Left lung (tissue), 4 donors: ENCODE measurements at regions not wholly inside any gene's neighbourhood (a gene's known extent, or its start where the extent isn't known, plus 50 kb on each side); places are given as distances from the start of the nearest gene placed in this dataset.

ENCODE experiments used
- ATAC-seq: fragments of 200-7000 bp; cut with Tn5 transposase; one replicate; pipeline ENCODE4 v1.9.1; 2020; ENCODE audit warnings: moderate library complexity
- DNase-seq, 4 donors: peaks; one replicate each; pipeline ENCODE4 v3.0.0-alpha.2; 2013 to 2020
- H3K27ac ChIP-seq, 2 donors: fragments of 200-600 bp; sonication (generic) in 1 of 2; one replicate each; pipeline versions ENCODE4 v1.5.0 to v1.8.0; 2020 to 2021
- H3K27me3 ChIP-seq, 2 donors: fragments of 200-600 bp; sonication (generic) in 1 of 2; one replicate each; pipeline versions ENCODE4 v1.5.0 to v1.8.0; 2020 to 2021
- H3K36me3 ChIP-seq, 2 donors: fragments of 200-600 bp; sonication (generic) in 1 of 2; one replicate each; pipeline versions ENCODE4 v1.5.0 to v1.8.0; 2020 to 2021
- H3K4me1 ChIP-seq, 2 donors: fragments of 200-600 bp; one replicate each; pipeline ENCODE4 v1.8.0; 2021
- H3K4me3 ChIP-seq, 2 donors: fragments of 200-600 bp; sonication (generic) in 1 of 2; one replicate each; pipeline versions ENCODE4 v1.5.0 to v1.8.0; 2020 to 2021; ENCODE audit warnings: mild to moderate bottlenecking in 1 of 2
- H3K9me3 ChIP-seq, 2 donors: fragments of 200-600 bp; sonication (generic) in 1 of 2; one replicate each; pipeline versions ENCODE4 v1.5.0 to v1.8.0; 2020 to 2021
- CTCF ChIP-seq, 2 donors: fragments of 200-600 bp; sonication (generic) in 1 of 2; IDR thresholded peaks; one replicate each; pipeline versions ENCODE4 v1.5.0 to v1.8.0; 2021; ENCODE audit warnings: antibody characterized with exemption in 2 of 2
- intact Hi-C, 2 donors: fragments of 100-400 bp; cut with DNase I; formaldehyde crosslinking; loops; one replicate each; pipeline versions ENCODE4 v1.11.2 to v1.14.2; 2022
- donor health status: DM: no; HTN: yes; CAD: no.
- donor health status: DM: no; HTN: no; CAD: no.

- Histone ChIP-seq H3K27me3 (no peaks in the 10 kb centered on the region), H3K27ac (no peak overlapping the region), H3K9me3 (peaks cover 0 to 3% of the 10 kb centered on the region in 2 donors), H3K36me3 (no peaks in the 10 kb centered on the region), H3K4me3 (no peak overlapping the region), H3K4me1 (no peaks in the 10 kb centered on the region)
- no peak for DNase-seq
- no peak for TF ChIP-seq CTCF (IDR thresholded peaks at IDR 0.05)
- ATAC-seq: no peak
- intact Hi-C loops: no loop called here
Measured at GRCh38 chr10:56057860-56058259, 303.2 kb downstream of the ZWINT start.

GRCh38 chr10:56035489-56035888 is 325.6 kb downstream of the ZWINT start:
- Histone ChIP-seq H3K4me3 (no peak overlapping the region), H3K9me3 (no peaks in the 10 kb centered on the region), H3K27me3 (no peaks in the 10 kb centered on the region), H3K4me1 (no peaks in the 10 kb centered on the region), H3K36me3 (no peaks in the 10 kb centered on the region), H3K27ac (no peak overlapping the region)
- TF ChIP-seq CTCF (IDR thresholded peaks at IDR 0.05): no peak
- intact Hi-C loops: no loop called here
- ATAC-seq (no peak), DNase-seq (no peak)

GRCh38 chr10:56028298-56029132 is 332.5 kb downstream of the ZWINT start:
- Histone ChIP-seq H3K4me1 (no peaks in the 10 kb centered on the region), H3K27me3 (no peaks in the 10 kb centered on the region), H3K36me3 (no peaks in the 10 kb centered on the region), H3K9me3 (no peaks in the 10 kb centered on the region), H3K4me3 (no peak overlapping the region), H3K27ac (no peak overlapping the region)
- intact Hi-C loops: no loop called here
- no peak for TF ChIP-seq CTCF (IDR thresholded peaks at IDR 0.05)
- DNase-seq (no peak), ATAC-seq (peak; percentile 29)

- Histone ChIP-seq H3K27me3 (no peaks in the 10 kb centered on the region), H3K9me3 (peaks cover 0 to 2% of the 10 kb centered on the region in 2 donors), H3K4me1 (no peaks in the 10 kb centered on the region), H3K27ac (no peak overlapping the region), H3K36me3 (no peaks in the 10 kb centered on the region), H3K4me3 (no peak overlapping the region)
- no peak for ATAC-seq
- intact Hi-C loops: no loop called here
- TF ChIP-seq CTCF (IDR thresholded peaks at IDR 0.05): no peak
- DNase-seq: no peak
Measured at GRCh38 chr10:56012101-56012500, 349.0 kb downstream of the ZWINT start.

GRCh38 chr10:56003555-56003954 is 357.5 kb downstream of the ZWINT start:
- H3K4me1 ChIP-seq: no peaks in the 10 kb centered on the region
- ATAC-seq (no peak), DNase-seq (no peak)
- no peak overlapping the region for H3K27ac ChIP-seq
- no peaks in the 10 kb centered on the region for H3K27me3 ChIP-seq
- no peaks in the 10 kb centered on the region for H3K9me3 ChIP-seq
- no peaks in the 10 kb centered on the region for H3K36me3 ChIP-seq
- no peak for TF ChIP-seq CTCF (IDR thresholded peaks at IDR 0.05)
- intact Hi-C loops: no loop called here
- H3K4me3 ChIP-seq: no peak overlapping the region
